ENCODE measurements at regions not wholly inside any gene's neighbourhood (a gene's known extent, or its start where the extent isn't known, plus 50 kb on each side); places are given as distances from the start of the nearest gene placed in this dataset.

GRCh38 chr6:145187491-145188206 is 547.7 kb downstream of the EPM2A start:
- no peak for DNase-seq (ENCODE audit: low spot score)

- no peak for DNase-seq (ENCODE audit: low spot score)
Observed at GRCh38 chr6:145189836-145190235, 545.5 kb downstream of the EPM2A start.

- no peak for DNase-seq (ENCODE audit: low spot score)
Observed at GRCh38 chr6:145194389-145194788, 540.9 kb downstream of the EPM2A start.

- no peak for DNase-seq (ENCODE audit: low spot score)
Observed at GRCh38 chr6:145199961-145200360, 535.4 kb downstream of the EPM2A start.

GRCh38 chr6:145204301-145204700 is 531.0 kb downstream of the EPM2A start:
- no peak for DNase-seq (ENCODE audit: low spot score)

- no peak for DNase-seq (ENCODE audit: low spot score)
Observed at GRCh38 chr6:145206247-145206907, 528.9 kb downstream of the EPM2A start.

- DNase-seq (ENCODE audit: low spot score) = no peak
Observed at GRCh38 chr6:145208474-145208873, 526.8 kb downstream of the EPM2A start.

GRCh38 chr6:145209272-145209671 is 526.0 kb downstream of the EPM2A start:
- no peak for DNase-seq (ENCODE audit: low spot score)

- DNase-seq (ENCODE audit: low spot score) = no peak
Observed at GRCh38 chr6:145212813-145213212, 522.5 kb downstream of the EPM2A start.

GRCh38 chr6:145213614-145214013 is 521.7 kb downstream of the EPM2A start:
- no peak for DNase-seq (ENCODE audit: low spot score)

- DNase-seq (ENCODE audit: low spot score) = no peak
Observed at GRCh38 chr6:145214570-145214969, 520.8 kb downstream of the EPM2A start.

- DNase-seq (ENCODE audit: low spot score) = no peak
Observed at GRCh38 chr6:145224450-145224849, 510.9 kb downstream of the EPM2A start.

- DNase-seq (ENCODE audit: low spot score) = no peak
Observed at GRCh38 chr6:145225500-145225899, 509.8 kb downstream of the EPM2A start.

- no peak for DNase-seq (ENCODE audit: low spot score)
Observed at GRCh38 chr6:145227593-145227992, 507.7 kb downstream of the EPM2A start.

GRCh38 chr6:145228962-145229582 is 506.2 kb downstream of the EPM2A start:
- DNase-seq (ENCODE audit: low spot score) = no peak

- no peak for DNase-seq (ENCODE audit: low spot score)
Observed at GRCh38 chr6:145233955-145234354, 501.4 kb downstream of the EPM2A start.

GRCh38 chr6:145235207-145235606 is 500.1 kb downstream of the EPM2A start:
- DNase-seq (ENCODE audit: low spot score) = no peak

GRCh38 chr6:145238787-145239186 is 496.5 kb downstream of the EPM2A start:
- DNase-seq (ENCODE audit: low spot score) = no peak

- DNase-seq (ENCODE audit: low spot score) = no peak
Observed at GRCh38 chr6:145241039-145241438, 494.3 kb downstream of the EPM2A start.

- no peak for DNase-seq (ENCODE audit: low spot score)
Observed at GRCh38 chr6:145241721-145242120, 493.6 kb downstream of the EPM2A start.

GRCh38 chr6:145244349-145245100 is 490.8 kb downstream of the EPM2A start:
- no peak for DNase-seq (ENCODE audit: low spot score)

- no peak for DNase-seq (ENCODE audit: low spot score)
Observed at GRCh38 chr6:145245119-145245518, 490.2 kb downstream of the EPM2A start.

All from germinal center (tissue), 1 donor.